DOHH2 (cell line): ENCODE measurements at regions not wholly inside any gene's neighbourhood (a gene's known extent, or its start where the extent isn't known, plus 50 kb on each side); places are given as distances from the start of the nearest gene placed in this dataset.

Source experiments
- H3F3A ChIP-seq: fragments of 200-600 bp; sonication (generic), shearing (Covaris generic); 2 replicates; pipeline ENCODE4 v1.6.0; 2016; ENCODE audit warnings: antibody characterized with exemption, mild to moderate bottlenecking; ENCODE audit not compliant: control insufficient read depth, insufficient read depth
- H3K27ac ChIP-seq: fragments of 200-600 bp; sonication (generic); 2 replicates; pipeline ENCODE4 v1.5.1; 2014; ENCODE audit warnings: low read depth, mild to moderate bottlenecking, low read length, moderate library complexity
- H3K27me3 ChIP-seq: fragments of 200-600 bp; sonication (generic); 2 replicates; pipeline ENCODE4 v1.6.1; 2014; ENCODE audit warnings: mild to moderate bottlenecking, low read length, mixed read lengths; ENCODE audit not compliant: control insufficient read depth
- H3K36me3 ChIP-seq: fragments of 200-600 bp; sonication (generic); 2 replicates; pipeline ENCODE4 v1.6.1; 2014; ENCODE audit warnings: mild to moderate bottlenecking, low read length, moderate library complexity, mixed read lengths; ENCODE audit not compliant: control insufficient read depth
- H3K4me1 ChIP-seq: fragments of 200-600 bp; sonication (generic); 2 replicates; pipeline ENCODE4 v1.6.1; 2014; ENCODE audit warnings: mild to moderate bottlenecking, low read length, mixed read lengths; ENCODE audit not compliant: control insufficient read depth
- H3K4me2 ChIP-seq: fragments of 200-600 bp; sonication (generic); 2 replicates; pipeline ENCODE4 v1.6.0; 2014; ENCODE audit warnings: mild to moderate bottlenecking, low read length, moderate library complexity
- H3K4me3 ChIP-seq: fragments of 200-600 bp; sonication (generic); 2 replicates; pipeline ENCODE4 v1.5.1; 2014; ENCODE audit warnings: mild to moderate bottlenecking, low read length, mixed read lengths
- H3K79me2 ChIP-seq: fragments of 200-600 bp; sonication (generic); 2 replicates; pipeline ENCODE4 v1.6.1; 2014; ENCODE audit warnings: mild to moderate bottlenecking, low read length, mixed read lengths; ENCODE audit not compliant: control insufficient read depth
- H3K9me2 ChIP-seq: fragments of 200-600 bp; sonication (generic); replicated peaks from 2 replicates; pipeline ENCODE4 v1.6.1; 2014; ENCODE audit warnings: mild to moderate bottlenecking, low read length, mixed read lengths; ENCODE audit not compliant: control insufficient read depth
- H3K9me3 ChIP-seq: fragments of 200-600 bp; sonication (generic); 2 replicates; pipeline ENCODE4 v1.6.1; 2014; ENCODE audit warnings: antibody characterized with exemption, low read length, mixed read lengths; ENCODE audit not compliant: control insufficient read depth, insufficient read depth
- H4K20me1 ChIP-seq: fragments of 200-600 bp; sonication (generic); 2 replicates; pipeline ENCODE4 v1.6.0; 2014; ENCODE audit warnings: low read depth, mild to moderate bottlenecking, antibody characterized with exemption, low read length, moderate library complexity; ENCODE audit not compliant: control insufficient read depth, insufficient read depth
- CTCF ChIP-seq: fragments of 200-600 bp; sonication (generic); IDR thresholded peaks from one replicate; pipeline ENCODE4 v1.5.1; 2014; ENCODE audit warnings: antibody characterized with exemption, mild to moderate bottlenecking, low read depth, low read length; ENCODE audit not compliant: poor library complexity, severe bottlenecking
- EZH2phosphoT487 ChIP-seq: fragments of 200-600 bp; sonication (generic); IDR thresholded peaks from 2 replicates; pipeline ENCODE4 v1.6.1; 2017; ENCODE audit warnings: borderline replicate concordance, mild to moderate bottlenecking, antibody characterized with exemption, low read length, moderate library complexity, mixed read lengths

GRCh38 chr7:20013536-20013935, 203.6 kb downstream of the MACC1 start:
- TF ChIP-seq CTCF (no peak), EZH2phosphoT487 (no peak)
- H3K27me3 ChIP-seq, result no peaks in the 10 kb centered on the region
- H3K9me3 ChIP-seq, result no peaks in the 10 kb centered on the region
- H3K27ac ChIP-seq, result peak overlapping the region; percentile 25
- H3K4me1 ChIP-seq, result peaks cover 21% of the 10 kb centered on the region
- H3K4me3 ChIP-seq, result peak overlapping the region; percentile 40
- no peaks in the 10 kb centered on the region for H3K79me2 ChIP-seq
- no peaks in the 10 kb centered on the region for H3K9me2 ChIP-seq
- no peaks in the 10 kb centered on the region for H3F3A ChIP-seq
- no peaks in the 10 kb centered on the region for H3K36me3 ChIP-seq
- H4K20me1 ChIP-seq, result no peaks in the 10 kb centered on the region
- peak overlapping the region; percentile 70 for H3K4me2 ChIP-seq

- Histone ChIP-seq H3K27ac (no peak overlapping the region), H3K4me3 (no peak overlapping the region), H4K20me1 (no peaks in the 10 kb centered on the region), H3F3A (no peaks in the 10 kb centered on the region), H3K79me2 (no peaks in the 10 kb centered on the region), H3K36me3 (no peaks in the 10 kb centered on the region), H3K27me3 (no peaks in the 10 kb centered on the region), H3K9me3 (no peaks in the 10 kb centered on the region), H3K9me2 (no peaks in the 10 kb centered on the region), H3K4me2 (no peak overlapping the region), H3K4me1 (peaks cover 21% of the 10 kb centered on the region)
- TF ChIP-seq CTCF (no peak), EZH2phosphoT487 (no peak)
Observed at GRCh38 chr7:20012100-20012499, 205.1 kb downstream of the MACC1 start.

GRCh38 chr7:20010877-20011276, 206.3 kb downstream of the MACC1 start:
- Histone ChIP-seq H3K4me1 (peaks cover 21% of the 10 kb centered on the region), H3F3A (no peaks in the 10 kb centered on the region), H3K27me3 (no peaks in the 10 kb centered on the region), H3K36me3 (no peaks in the 10 kb centered on the region), H3K79me2 (no peaks in the 10 kb centered on the region), H3K27ac (no peak overlapping the region), H3K9me2 (no peaks in the 10 kb centered on the region), H3K4me2 (no peak overlapping the region), H3K9me3 (no peaks in the 10 kb centered on the region), H4K20me1 (no peaks in the 10 kb centered on the region), H3K4me3 (no peak overlapping the region)
- TF ChIP-seq CTCF, result no peak
- no peak for TF ChIP-seq EZH2phosphoT487

- Histone ChIP-seq H4K20me1 (no peaks in the 10 kb centered on the region), H3K4me1 (peaks cover under 1% of the 10 kb centered on the region; the same call in 1 of the 2 replicates), H3K27me3 (no peaks in the 10 kb centered on the region), H3K27ac (no peak overlapping the region), H3K36me3 (no peaks in the 10 kb centered on the region), H3K79me2 (no peaks in the 10 kb centered on the region), H3K9me3 (no peaks in the 10 kb centered on the region), H3K4me3 (no peak overlapping the region), H3K4me2 (no peak overlapping the region), H3K9me2 (no peaks in the 10 kb centered on the region), H3F3A (no peaks in the 10 kb centered on the region)
- no peak for TF ChIP-seq EZH2phosphoT487
Observed at GRCh38 chr7:20007510-20007909, 209.7 kb downstream of the MACC1 start.
